Esophagus squamous epithelium (tissue), 4 donors: ENCODE measurements at regions not wholly inside any gene's neighbourhood (a gene's known extent, or its start where the extent isn't known, plus 50 kb on each side); places are given as distances from the start of the nearest gene placed in this dataset.

ENCODE experiments used
- POLR2A ChIP-seq, 4 donors: fragments of 450-650 bp; IDR thresholded peaks; one replicate each; pipeline ENCODE4 v1.6.1; 2017; ENCODE audit warnings: antibody characterized with exemption in 4 of 4, mild to moderate bottlenecking in 4 of 4, moderate library complexity in 3 of 4
- TF ChIP-seq, protein P1 (sequence below), 6 experiments: fragments of 450-650 bp in 4 of 6; fragments of 200-600 bp in 2 of 6; sonication (generic) in 2 of 6; IDR thresholded peaks; one replicate each; pipeline ENCODE4 v1.5.1; 2016 to 2019; ENCODE audit warnings: antibody characterized with exemption in 6 of 6, mild to moderate bottlenecking in 4 of 6, moderate library complexity in 4 of 6

- TF ChIP-seq, protein P1, sequence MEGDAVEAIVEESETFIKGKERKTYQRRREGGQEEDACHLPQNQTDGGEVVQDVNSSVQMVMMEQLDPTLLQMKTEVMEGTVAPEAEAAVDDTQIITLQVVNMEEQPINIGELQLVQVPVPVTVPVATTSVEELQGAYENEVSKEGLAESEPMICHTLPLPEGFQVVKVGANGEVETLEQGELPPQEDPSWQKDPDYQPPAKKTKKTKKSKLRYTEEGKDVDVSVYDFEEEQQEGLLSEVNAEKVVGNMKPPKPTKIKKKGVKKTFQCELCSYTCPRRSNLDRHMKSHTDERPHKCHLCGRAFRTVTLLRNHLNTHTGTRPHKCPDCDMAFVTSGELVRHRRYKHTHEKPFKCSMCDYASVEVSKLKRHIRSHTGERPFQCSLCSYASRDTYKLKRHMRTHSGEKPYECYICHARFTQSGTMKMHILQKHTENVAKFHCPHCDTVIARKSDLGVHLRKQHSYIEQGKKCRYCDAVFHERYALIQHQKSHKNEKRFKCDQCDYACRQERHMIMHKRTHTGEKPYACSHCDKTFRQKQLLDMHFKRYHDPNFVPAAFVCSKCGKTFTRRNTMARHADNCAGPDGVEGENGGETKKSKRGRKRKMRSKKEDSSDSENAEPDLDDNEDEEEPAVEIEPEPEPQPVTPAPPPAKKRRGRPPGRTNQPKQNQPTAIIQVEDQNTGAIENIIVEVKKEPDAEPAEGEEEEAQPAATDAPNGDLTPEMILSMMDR (IDR thresholded peaks at IDR 0.05), result no peak
- no peak for TF ChIP-seq POLR2A (IDR thresholded peaks at IDR 0.05)
Measured at GRCh38 chr4:162234595-162234994, 70.8 kb upstream of the FSTL5 start.
